Fibroblast of mammary gland (primary cell): ENCODE measurements at regions not wholly inside any gene's neighbourhood (a gene's known extent, or its start where the extent isn't known, plus 50 kb on each side); places are given as distances from the start of the nearest gene placed in this dataset.

Experiments
- DNase-seq: peaks from one replicate; pipeline ENCODE4 v3.0.0-alpha.2; 2010; ENCODE audit warnings: low read depth
- H3K4me3 ChIP-seq: 2 replicates; pipeline ENCODE4 v1.5.1; 2011; ENCODE audit warnings: low read depth, mild to moderate bottlenecking, low read length, moderate library complexity; ENCODE audit not compliant: control insufficient read depth
- CTCF ChIP-seq: conservative IDR thresholded peaks from 2 replicates; pipeline ENCODE4 v1.5.1; 2011; ENCODE audit warnings: low read depth, low read length, inconsistent platforms; ENCODE audit not compliant: control insufficient read depth, insufficient read depth

GRCh38 chr3:80036176-80036575 lies 268.4 kb upstream of the ROBO1 start:
- no peak for DNase-seq
- no peak for TF ChIP-seq CTCF

GRCh38 chr3:80035021-80035420 lies 267.2 kb upstream of the ROBO1 start:
- no peak for DNase-seq
- TF ChIP-seq CTCF, result no peak
- H3K4me3 ChIP-seq, result no peak overlapping the region

More at GRCh38 chr3:80036176-80036575, 268.4 kb upstream of the ROBO1 start:
- H3K4me3 ChIP-seq, result no peak overlapping the region

GRCh38 chr3:80023010-80023409 lies 255.2 kb upstream of the ROBO1 start:
- H3K4me3 ChIP-seq, result no peak overlapping the region
- TF ChIP-seq CTCF, result no peak
- no peak for DNase-seq

- H3K4me3 ChIP-seq, result no peak overlapping the region
- TF ChIP-seq CTCF, result no peak
- no peak for DNase-seq
Measured at GRCh38 chr3:80018375-80018774, 250.6 kb upstream of the ROBO1 start.

- TF ChIP-seq CTCF, result no peak
- no peak overlapping the region for H3K4me3 ChIP-seq
- DNase-seq, result no peak
Measured at GRCh38 chr3:80017369-80017768, 249.6 kb upstream of the ROBO1 start.

- no peak for TF ChIP-seq CTCF
- no peak for DNase-seq
- no peak overlapping the region for H3K4me3 ChIP-seq
Measured at GRCh38 chr3:80014576-80014975, 246.8 kb upstream of the ROBO1 start.

GRCh38 chr3:80010021-80010571 lies 242.3 kb upstream of the ROBO1 start:
- H3K4me3 ChIP-seq, result no peak overlapping the region
- DNase-seq, result no peak
- TF ChIP-seq CTCF, result no peak
